Superior temporal gyrus (tissue), 1 donor: ENCODE measurements at regions not wholly inside any gene's neighbourhood (a gene's known extent, or its start where the extent isn't known, plus 50 kb on each side); places are given as distances from the start of the nearest gene placed in this dataset.
"Not testable (repeated sequence)": the region's sequence is repeated elsewhere in the genome, so short reads cannot be mapped to it uniquely, and the experiment has no call there.

Experiments
- DNase-seq: peaks from one replicate; pipeline ENCODE4 v3.0.0-alpha.2; 2016; ENCODE audit errors: extremely low spot score

DNA sequence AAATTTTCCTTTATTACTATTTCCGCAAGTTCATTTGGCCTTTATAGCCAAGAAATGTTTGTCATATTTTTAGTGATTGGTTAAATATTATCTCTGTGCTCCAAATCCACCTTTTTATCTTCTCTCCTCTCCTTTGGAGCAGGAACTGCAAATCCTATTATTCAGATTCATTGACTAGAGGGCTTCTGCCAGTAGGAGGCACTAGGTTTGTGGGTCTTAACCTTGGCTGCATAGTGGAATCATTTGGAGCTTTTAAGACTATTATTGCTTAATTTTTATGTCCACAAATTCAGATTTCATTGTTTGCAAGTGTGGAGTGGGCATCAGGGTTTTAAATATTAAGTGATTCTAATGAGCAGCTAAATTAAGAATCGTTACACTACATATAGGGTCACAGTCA, 75.3 kb upstream of the SYT10 start:
- DNase-seq: no peak

DNA sequence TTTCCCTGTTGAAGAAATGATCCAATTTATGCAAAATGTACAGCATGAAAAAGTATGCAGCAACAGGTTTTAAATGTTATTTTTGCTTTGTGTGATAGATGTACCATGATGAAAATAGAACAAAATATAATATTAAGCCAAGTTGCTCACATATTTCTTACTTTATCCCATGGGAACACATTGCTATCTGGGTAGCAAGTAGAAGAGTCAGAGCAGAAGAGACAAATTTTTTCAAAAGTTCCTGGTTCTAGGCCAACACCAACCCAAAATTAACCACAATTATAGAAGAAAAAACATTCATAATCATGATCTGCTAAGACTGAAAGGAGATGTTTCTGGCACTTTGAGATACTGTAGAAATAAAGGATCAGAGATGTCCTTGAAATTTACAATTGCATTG, 79.9 kb upstream of the SYT10 start:
- peak; percentile 60 for DNase-seq

DNA sequence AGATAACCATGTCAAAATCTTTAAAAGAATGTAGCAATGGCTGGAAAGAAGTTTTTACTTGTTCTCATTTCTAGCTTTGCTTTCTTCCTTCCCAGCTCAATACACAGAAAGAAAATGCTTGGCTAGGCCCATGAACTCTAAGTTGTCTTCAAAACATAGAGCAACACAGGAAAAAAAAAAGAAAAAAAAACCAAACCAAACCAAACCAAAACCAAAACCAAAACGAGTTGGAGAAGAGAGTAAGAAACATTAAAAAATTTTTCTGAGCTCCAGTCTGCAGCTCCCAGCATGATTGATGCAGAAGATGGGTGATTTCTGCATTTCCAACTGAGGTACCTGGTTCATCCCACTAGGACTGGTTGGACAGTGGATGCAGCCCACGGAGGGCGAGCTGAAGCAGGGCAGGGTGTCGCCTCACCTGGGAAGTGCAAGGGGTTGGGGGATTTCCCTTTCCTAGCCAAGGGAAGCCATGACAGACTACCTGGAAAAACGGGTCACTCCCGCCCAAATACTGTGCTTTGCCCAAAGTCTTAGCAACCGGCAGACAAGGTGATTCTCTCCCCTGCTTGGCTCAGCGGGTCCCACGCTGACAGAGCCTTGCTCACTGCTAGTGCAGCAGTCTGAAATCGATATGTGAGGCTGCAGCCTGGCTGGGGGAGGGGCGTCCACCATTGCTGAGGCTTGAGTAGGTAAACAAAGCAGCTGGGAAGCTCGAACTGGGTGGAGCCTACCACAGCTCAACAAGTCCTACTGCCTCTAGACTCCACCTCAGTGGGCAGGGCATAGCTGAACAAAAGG, 81.1 kb upstream of the SYT10 start:
- DNase-seq: not testable (repeated sequence)

DNA sequence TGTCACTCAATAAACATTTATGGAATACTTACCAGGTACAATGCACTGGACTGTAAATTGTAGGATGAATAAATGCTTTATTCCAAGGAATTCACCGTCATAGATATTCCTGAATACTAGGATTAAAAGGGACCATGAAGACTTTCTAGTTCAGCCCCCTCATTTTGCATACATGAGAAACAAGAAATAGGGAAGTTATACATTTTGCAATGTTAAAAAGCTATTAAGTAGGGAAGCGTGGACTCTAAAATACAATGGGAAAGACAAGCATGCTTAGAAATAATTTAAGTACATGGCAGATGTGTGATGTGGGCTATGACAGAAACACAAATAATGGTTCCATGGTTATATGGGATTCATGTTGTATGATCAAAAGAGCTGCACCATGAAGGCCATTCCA, 89.4 kb upstream of the SYT10 start:
- DNase-seq: no peak

DNA sequence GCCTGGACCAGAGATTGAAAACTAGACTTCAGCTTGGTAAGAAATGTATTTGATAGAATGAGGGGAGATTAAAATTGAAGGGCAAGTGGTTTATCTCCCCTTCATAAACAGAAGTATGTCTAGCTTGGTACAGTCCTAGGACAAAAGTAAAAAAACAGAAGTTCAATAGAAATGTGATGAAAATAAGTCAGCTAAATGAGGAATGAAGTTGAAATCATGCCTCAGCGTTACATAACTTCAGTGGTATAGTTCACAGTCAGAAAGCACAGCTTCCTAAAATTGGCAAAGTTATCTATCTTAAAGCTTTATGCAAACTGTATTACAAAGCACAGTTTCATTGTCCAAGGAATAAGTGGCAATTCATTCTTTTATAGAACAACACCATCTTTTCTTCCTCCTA, 90.2 kb upstream of the SYT10 start:
- peak; percentile 70 for DNase-seq

DNA sequence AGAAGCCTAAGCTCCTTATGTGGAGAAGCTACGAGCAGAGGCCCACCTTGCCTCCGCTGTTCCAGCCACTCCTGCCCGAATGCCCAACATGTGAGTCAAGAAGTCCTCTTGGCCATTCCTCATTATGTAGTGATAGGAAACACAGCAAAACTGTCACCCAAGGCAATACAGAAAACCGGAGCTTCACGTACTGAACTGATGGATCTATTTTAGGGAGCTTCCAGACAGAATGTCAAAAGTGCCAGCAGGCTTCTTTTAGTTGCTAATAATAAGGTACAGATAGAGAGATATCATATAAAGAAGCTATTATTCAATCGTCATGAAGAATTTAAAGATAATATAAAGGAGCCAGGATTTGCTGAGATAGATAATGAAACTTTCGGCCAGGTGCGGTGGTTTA, 91.6 kb upstream of the SYT10 start:
- DNase-seq: no peak

DNA sequence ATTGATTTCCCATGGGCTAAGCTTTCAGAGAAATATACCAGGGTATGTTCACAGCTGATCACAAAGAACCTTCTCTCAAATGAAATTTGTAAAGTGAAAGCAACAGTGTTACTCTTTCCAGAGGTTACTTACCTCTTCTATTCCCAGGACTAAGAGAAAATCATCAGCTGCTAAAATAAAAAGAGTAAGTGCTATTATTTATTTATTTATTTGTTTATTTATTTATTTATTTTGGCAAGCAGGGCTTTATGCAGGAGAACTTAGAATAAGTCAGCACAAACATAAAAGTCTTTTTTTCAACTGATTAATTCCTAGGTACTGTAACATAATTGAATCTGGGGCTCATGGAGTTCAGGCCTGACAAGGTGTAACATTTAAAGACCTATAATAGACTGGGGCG, 93.9 kb upstream of the SYT10 start:
- DNase-seq: no peak

DNA sequence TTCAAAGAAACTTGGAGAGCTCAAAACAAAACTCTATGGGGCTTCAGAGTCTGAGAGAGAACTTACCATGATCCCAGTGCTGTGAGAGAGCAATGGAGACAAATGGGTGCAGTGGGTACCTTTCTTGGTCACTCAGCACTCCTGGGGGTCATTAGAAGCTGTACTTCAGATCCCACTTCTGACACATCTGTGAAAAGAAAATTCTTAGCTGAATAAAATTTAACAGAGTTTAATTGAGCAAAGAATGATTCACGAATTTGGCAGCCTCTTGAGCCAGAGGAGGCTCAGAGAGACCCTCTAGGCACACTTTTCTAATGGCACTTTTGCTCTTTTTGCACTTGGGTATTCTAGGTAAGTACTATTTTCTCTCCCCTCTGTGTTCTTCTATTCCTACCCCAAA, 96.8 kb upstream of the SYT10 start:
- DNase-seq: no peak

DNA sequence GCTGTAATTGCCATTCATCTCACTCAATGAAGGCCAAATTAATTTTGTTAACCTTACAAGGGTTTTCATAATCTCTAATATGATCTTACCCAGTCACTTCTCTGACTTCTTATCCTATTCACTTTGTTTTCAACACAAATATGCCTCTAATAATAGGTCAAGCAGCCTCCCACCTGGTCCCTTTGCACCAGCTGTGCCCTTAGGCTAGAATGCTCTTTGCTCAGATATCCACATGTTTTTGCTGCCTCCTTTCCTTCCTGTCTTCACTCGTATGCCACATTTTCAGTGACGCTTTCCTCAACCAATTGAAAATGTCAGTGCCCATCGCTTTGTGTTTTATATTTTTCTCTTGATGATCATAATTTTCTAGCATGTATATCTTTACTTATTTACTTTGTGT, 106.4 kb upstream of the SYT10 start:
- DNase-seq: no peak

DNA sequence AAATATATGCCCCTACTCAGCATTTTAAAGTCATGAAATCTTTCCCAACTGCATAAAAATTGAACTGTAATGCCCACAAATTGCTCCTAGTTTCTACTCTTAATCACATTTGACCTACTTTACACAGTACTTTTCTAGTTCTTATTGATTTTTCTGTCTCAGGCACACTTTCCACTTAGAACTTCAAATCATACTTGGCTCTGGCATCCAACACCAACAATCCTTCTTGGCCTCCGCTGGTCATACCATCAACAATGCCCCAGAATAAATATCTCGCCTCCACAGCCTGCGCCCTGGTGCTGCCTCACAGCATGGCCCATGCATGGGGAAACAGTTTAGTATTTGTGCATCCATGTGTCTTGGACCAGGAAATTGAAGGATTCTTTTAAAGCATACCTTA, 107.5 kb upstream of the SYT10 start:
- DNase-seq: no peak

DNA sequence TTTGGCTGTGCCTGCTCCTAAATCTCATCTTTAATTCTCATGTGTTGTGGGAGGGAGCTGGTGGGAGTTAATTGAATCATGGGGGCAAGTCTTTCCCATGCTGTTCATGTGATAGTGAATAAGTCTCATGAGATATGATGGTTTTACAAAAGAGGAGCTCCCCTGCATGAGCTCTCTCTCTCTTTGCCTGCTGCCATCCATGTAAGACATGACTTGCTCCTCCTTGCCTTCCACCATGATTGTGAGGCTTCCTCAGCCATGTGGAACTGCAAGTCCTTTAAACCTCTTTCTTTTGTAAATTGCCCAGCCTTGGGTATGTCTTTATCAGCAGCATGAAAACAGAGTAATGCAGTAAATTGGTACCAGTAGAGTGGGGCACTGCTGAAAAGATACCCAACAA, 110.6 kb upstream of the SYT10 start:
- not testable (repeated sequence) for DNase-seq

DNA sequence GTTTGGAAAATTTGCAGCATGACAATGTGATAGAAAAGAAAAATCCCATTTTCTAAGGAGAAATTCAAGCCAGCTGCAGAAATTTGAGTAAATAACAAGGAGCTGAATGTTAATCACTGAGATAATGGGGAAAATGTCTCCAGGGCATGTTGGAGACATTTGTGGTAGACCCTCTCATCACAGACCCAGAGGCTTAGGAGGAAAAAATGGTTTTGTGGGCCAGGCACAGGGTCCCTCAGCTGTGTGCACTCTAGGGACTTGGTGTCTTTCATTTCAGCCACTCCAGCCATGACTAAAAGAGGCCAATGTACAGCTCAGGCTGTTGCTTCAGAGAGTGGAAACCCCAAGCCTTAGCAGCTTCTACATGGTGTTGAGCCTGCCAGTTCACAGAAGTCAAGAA, 111.4 kb upstream of the SYT10 start:
- no peak for DNase-seq

DNA sequence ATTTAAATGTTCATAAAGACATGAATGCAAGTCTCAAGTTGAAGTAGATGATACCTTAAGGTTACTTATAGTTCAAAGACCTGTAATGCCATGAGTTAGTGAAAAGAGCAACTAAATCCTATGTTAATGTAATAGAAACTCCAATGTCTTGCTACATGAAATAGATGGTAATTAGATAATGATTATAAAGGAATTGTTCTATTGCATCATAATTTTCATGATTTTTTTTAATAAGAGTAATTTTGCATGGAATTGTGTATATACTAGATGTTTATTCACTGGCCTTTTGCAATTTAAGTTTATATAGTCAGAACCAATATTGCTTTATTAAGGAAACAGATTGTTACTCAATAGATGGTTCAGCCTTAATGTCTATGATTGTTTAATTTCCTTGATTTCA, 115.5 kb upstream of the SYT10 start:
- DNase-seq: no peak

DNA sequence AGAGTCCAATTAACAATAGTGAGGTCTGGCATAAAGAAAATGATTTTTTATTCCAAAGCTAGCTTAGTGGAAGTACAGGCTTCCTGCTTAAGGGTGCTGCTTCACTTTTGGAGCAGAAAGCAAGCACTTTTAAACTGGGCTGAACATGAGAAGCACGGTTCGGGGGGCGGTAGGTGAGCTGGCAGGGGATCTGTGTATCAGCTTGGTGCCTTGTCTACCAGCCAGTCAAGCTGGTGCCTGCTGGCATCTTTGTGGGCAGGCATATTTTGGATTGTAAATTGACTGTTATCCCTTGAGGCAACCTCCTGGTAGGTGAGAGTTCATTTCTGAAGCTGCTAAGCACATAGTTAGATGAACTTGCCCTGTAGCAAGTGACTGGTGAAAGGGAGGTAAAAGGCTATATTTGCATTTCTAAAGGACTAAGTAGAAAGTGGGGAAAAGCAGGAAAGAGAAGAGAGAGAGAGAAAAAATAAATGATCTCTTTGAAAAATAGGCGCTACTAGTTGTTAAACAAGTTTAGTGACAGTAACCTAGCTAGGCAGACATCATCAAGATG, 121.1 kb upstream of the SYT10 start:
- no peak for DNase-seq

DNA sequence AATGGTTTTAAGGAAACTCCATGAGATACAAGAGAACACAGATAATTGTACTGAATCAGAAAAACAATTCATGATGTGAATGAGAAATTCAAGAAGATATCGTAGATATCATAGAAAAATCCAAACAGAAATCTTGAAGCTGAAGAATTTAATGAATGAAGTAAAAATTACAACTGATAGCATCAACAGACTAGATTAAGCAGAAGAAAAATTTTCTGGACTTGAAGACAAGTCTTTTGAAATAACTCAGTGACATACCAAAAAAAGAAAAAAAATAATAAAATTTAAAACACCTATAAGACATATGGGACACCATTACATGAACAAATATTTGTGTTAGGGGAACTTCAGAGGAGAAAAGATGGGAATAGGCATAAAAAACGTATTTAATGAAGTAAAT, 122.8 kb upstream of the SYT10 start:
- no peak for DNase-seq

DNA sequence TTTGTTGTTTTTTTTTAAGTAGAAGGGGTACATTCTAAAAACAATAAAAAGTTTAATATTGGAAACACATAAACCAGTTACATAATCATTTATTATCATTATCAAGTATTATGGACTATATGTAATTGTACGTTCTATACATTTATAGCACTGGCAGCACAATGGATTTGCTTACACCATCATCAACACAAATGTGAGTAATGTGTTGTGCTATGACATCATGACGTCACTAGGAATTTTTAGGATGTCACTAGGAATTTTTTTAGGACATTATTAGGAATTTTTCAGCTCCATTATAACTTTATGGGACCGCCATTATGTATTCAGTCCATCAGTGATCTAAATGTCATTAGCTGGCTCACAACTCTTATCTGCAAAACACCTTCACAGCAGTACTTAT, 126.8 kb upstream of the SYT10 start:
- DNase-seq: no peak

DNA sequence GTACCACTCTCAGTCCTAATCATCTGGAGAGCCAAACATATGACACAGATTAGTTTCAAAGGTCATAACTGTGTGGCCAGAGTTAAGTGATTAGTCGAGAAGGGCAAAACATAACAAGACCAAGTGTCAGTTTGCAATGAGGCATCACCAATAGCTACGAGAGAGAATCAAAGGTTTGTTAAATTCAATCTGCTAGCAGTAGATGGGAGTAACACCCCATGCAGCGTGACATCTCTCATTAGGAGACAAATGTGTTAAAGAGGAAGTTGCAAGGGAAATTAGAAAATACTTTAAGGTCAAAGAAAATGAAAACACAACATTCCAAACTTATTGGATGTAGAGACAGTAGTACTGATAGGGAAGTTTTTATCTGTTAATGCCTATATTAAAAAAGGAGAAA, 135.7 kb upstream of the SYT10 start:
- no peak for DNase-seq

DNA sequence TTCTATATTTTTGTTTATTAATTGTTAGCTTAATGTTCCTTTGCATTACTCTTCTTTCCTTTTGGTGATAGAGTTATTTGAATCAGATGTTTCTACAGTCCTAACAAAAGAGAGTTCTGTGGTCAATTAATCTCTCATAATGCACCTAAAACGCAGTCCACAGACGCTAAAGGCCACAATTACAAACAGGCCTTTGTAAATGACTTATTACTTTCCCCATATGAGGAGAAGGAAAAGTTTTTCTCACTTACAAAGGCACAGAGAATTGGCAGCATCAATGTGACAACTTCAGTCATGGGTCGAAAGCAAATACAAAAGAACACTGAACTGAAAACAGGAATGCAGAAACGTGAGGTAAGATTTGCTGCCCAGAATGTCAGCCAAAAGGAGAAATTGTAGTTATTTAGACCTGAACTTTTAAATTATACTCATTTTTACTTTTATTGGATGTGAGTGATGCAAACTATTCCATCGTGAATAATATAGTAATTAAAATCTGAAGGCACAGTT, 142.0 kb upstream of the SYT10 start:
- no peak for DNase-seq

DNA sequence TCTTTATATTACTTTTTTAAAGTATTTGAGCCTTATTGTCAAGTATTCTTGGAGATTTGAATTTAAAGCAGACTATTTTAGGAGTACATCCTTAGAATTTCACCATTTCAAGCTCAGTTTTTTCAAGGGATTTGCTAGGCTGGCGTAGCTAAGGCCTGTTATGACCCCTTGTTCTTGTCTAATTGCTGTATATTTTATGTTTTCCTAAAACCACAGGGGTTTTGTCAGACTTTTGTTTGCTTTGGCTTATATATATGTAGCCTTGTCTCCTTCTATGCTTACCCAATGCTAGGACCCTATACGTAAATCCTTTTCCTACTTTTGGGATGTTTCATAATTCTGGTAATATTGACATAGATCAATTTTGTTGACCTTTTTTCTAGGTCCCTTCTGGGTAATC, 147.0 kb upstream of the SYT10 start:
- DNase-seq: no peak

DNA sequence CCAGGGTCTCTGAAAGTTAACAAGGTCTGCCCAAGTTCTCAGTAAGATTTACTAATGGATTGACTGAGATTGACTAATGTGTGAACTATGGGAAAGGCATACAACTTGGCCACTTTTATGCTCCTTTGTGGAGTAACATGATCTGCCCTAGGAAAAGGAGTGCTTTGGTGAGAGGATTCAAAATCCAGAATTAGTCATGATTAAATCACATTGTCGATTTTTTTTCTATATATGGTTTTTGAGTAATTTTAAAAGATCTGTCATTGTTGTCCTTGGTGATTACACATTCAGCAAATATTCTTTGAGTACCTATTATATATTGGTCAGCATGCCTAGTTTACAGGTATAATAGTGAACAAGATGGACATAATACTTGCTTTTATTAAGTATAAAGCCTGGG, 147.7 kb upstream of the SYT10 start:
- DNase-seq: no peak

DNA sequence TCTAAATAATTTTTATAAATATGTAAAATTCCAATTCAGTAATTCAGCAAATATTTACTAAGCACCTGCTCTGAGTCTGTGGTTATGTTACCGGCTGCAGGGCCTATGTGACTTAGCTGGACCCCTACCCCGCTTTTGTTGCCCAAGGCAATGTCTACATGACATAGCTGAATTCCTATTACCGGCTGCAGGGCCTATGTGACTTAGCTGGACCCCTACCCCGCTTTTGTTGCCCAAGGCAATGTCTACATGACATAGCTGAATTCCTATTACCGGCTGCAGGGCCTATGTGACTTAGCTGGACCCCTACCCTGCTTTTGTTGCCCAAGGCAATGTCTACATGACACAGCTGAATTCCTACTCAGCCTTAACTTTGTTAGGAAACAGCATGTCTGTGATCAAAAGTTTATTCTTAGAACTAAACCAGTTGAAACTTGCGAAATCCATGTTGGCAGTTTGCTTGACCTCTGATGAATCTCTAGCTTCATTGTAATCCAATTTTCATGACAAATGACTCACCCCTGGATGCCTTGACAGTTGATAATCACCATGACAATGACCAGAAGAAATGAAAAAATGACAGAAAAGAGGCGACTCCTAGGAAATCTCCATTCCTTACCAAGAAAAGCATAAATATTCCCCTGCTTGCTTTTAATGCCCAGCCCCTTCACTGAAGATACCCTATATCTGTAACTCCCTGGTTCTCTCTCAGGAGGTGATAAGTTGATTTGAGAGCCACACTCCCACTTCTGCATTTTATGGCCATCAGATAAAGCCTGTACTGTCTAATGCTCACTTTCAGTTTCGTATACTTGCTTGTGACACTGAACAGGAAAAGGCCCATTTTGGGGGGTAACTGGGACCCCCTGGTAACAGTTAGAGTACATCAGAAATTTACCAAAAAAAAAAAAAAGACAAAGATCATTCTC, 148.4 kb upstream of the SYT10 start:
- no peak for DNase-seq

DNA sequence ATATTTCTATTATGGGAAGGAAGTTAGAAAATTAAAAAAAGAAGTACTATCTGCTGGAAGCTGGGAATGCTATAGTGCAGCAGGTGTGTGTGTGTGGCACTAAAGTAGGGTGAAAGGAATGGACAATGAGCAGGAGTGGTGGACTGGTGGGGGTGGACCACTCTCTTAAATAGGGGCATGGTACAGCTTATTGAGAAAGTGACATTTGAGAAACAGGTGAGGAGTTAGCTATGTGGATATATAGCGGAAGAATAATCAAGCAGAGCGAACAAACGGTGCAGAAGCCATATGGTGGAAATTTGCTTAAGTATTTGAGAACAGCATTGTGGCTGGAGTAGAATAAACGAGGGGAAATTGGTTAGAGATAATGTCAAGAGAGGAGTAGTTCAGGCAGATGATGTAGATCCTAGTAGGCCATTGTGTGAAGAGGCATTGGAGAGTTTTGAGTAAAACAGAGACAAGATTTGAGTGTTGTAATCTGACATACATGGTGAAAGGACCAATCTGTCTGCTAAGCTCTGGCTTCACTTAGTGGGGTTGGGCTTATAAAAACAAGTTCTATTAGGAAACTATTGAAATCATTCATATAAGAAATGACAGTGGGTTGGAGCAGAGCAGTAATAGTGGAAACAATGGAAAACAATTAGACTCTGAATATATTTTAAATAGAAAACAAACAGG, 149.2 kb upstream of the SYT10 start:
- no peak for DNase-seq
